ENCODE measurements at regions not wholly inside any gene's neighbourhood (a gene's known extent, or its start where the extent isn't known, plus 50 kb on each side); places are given as distances from the start of the nearest gene placed in this dataset.

DNA sequence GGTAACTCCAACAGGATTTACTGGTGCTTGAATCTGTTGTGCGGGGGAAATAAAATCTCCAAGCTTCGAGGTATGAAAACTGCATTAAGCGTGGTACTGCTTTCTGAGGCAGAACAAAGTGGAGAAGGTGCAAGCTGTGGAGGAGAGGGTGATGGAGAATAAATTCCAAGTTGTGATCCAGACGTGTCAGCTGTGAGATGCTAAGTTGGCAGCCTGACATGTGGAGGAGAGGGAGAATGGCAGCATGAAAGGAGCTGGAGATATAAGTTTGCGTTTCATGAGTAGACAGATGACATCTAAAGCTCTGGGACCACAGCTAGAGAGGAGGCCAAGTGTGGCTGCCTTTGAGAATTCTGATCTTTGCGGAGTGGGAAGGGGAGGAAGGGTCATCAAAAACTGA lies 411.8 kb downstream of the FBXO15 start:
- no peak for DNase-seq (ENCODE audit: low read depth)

DNA sequence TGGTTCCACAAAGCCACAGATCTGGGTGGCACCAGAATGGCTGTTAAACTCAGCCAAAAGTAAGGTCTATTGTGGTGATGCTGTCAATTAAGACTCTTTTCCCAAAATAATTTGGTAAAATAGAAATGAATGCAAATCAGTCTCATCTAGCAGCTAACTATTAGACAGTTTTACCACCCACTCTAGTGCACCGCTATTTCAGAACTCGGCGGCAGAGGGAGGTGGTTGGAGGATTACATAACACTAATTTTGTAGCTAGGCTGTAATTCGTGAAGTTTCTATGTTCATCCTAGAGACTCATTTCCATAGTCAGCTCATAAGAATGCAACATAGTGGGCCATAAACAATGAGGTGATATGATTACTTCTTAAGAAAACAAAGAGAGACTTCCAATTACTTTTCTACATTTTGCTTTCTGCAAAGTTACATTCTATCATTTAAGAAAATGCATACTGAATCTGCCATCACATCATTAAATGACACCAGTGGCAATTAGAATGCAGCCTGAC lies 413.8 kb downstream of the FBXO15 start:
- no peak for DNase-seq (ENCODE audit: low read depth)

DNA sequence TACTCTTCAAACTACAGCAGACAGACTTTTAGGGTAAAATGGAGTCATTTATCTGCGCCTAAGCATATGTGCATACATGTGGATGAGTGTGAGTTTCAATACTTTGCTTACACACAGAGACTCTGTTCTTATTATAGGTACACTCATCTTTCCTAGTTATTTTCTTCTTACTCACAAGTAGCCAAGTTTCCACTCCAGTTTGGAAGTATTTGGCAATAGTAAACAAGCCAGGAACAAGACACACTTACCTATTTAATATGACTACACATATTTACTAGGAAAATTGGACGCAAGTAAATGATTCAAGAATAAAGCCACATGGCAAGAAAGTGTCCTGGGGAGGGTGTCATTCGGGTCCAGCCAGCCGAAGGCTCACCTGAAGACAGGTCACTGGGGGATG lies 414.3 kb downstream of the FBXO15 start:
- no peak for DNase-seq (ENCODE audit: low read depth)

DNA sequence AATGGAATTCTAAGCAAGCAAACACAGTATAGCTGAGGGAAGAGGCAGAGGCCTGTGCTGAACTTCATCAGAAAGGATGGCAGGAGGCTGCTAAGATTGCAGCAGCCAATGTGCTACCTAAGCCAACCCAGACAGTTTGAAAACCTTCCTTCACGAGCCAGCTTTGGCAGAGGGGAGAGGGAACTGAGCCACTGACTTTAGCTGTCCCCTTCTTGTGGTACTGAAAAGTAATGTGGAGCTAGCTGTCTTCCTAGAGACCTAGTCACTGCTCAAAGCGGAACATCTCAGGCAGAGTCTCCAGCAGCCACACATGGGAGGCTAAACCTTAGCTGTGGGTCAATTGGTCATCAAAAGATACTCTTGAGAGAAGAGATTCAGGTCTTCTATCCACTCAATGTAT lies 419.0 kb downstream of the FBXO15 start:
- no peak for DNase-seq (ENCODE audit: low read depth)

DNA sequence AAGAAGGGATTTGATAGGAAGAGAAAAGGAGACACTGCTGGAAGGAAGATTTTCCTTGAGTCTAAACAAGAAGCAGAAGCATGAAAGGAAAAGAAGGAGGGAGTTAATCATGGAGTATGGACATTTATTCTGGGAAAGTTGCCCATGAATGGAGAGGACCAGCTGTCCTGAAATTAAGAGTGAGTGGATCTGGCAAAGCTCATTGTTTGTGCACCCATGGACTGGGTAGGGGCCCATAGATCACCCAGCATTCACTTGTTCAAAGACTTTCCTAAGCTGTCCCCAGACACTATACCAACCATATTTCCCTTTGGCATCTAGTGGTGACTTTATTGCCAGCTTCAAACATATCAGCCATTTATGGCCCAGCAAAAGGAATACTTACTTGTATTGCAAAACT lies 422.7 kb downstream of the FBXO15 start:
- no peak for DNase-seq (ENCODE audit: low read depth)

DNA sequence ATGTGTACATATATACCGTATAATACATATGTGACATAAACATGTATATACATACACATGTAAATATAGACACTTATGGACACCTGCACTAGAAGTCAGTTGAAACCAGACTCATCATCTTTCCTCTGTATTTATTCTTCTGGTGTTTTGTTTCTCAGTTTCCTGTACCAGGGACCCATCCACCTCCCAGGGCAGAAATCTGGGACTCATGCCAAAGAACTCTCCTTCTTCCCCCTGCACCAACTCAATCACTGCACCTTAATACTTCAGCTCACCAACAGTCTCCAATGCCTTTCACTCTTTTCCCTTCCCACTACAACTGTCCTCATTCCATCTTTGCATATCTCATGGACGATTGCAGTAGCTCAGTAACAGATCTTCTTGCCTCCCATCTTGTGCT lies 428.0 kb downstream of the FBXO15 start:
- no peak for DNase-seq (ENCODE audit: low read depth)

DNA sequence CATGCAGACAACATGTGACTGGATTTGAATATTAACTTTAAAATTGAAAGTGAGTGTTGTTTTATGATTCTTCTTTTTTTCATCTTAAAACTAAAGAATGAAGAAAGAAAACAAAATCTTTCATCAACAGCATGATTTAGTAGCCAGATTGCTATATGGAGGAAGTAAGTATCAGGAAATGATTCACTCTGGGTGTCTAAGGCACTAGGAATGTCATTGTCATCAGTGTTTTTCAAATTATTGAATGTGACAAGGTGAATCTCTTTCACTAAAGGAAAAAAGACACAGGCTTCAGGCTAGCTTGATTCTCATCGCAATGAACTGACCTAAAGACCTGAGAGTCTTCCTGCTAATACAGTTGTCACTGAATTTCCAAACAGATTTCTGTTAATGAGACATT lies 430.1 kb downstream of the FBXO15 start:
- no peak for DNase-seq (ENCODE audit: low read depth)

DNA sequence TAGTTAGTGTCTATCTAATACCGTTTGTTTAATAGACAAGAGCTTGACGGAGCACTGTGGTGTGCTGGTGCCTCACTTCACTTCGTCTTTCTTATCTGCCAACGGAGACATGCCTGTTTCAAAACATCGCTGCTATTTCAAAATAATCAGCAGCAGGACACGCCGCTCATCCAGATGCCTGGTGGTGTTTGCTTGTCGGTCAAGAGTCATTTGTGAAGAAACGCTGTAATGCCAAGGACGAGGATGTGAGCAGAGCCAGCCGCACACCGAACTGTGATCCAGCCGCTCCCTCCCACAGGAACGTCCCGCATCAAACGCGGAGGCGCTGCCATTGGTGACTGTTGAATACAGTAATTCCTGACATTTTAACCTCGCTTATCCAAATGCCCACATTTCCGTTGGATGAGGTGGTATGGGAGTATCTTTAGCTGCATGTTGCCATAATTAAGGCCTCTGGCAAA lies 432.4 kb downstream of the FBXO15 start:
- no peak for DNase-seq (ENCODE audit: low read depth)

DNA sequence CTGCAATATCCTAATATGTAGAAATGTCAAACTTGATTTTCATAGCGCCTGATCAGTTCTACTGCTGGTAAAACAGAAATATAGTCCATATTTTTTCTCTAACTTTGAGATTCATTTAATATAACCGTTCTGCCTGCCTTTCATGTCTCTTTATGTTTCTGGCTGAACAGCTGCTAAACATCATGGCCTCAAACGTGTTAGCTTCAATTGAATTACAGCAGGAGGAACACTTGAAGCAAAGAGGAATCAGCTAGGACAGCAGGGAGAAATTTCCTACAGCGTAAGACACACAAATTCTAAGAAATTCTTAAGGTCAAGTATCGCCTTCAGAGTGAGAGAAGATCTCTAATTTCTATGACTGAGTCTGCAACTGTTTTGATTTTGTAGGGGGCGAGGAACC lies 433.2 kb downstream of the FBXO15 start:
- DNase-seq (ENCODE audit: low read depth), result no peak

DNA sequence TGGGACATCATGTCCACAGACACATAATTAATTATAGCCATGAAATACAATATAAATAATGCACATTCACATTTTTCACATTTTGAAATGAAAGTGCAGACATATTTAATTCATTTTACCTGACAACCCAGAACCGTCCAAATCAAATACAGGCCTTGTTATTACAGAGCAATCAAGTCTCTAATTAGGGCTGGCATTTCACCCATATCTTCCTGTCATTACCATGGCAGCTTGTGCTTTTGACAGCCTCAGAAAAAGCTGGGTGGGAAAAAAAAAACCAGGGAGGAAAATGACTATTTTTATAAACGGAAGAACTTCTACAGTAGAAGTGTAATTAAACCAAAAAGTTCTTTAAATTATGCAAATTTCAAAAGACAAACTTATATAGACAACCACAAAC lies 436.4 kb downstream of the FBXO15 start:
- DNase-seq (ENCODE audit: low read depth), result no peak

DNA sequence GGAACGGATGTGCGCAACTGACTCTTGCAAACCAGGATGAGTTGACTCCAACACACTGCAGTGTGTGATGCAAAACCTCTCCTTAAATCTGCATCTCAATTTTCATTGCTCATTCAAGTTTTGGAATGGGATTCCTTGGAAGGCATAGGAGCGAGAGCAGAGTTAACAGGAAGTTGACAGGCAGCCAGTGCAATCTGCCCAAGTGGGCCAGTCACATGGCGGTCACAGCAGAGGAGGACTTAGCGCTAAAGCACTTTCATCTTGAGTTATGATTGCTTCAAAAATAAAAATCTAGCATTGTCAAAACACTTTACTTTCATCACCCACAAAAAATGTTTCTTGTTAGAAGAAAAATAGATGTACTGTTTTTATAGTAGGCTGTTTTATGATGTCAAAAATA lies 439.0 kb downstream of the FBXO15 start:
- DNase-seq (ENCODE audit: low read depth), result no peak

DNA sequence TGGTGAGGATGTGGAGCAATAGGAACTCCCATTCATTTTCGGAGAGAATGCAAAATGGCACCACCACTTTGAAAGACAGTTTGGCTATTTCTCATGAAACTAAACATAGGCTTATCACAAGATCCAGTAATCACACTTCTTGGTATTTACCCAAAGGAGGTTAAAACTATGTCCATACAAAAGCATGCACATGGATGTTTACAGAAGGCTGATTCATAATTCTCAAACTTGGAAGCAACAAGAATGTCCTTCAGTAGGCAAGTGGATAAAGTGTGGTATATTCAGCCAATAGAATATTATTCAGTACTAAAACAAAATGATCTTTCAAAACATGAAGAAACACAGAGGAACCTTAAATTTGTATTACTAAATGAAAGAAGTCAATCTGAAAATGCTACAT lies 440.6 kb downstream of the FBXO15 start:
- DNase-seq (ENCODE audit: low read depth), result no peak

DNA sequence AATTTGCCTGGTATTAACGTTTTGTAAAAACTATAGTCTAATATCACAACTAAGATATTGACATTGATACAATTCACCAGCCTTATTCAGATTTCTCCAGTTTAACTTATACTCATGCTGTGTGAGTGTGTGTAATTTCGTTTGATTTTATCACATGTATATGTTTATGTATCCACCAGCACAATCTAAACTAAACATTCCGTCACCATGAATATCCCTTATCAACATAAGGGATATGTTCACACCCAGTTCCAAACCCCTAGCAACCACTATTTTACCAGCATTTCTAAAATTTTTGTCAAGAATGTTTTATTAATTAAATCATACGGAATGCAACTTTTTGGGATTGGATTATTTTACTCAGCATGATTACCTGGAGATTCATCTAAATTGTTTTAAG lies 450.3 kb downstream of the FBXO15 start:
- no peak for DNase-seq (ENCODE audit: low read depth)

DNA sequence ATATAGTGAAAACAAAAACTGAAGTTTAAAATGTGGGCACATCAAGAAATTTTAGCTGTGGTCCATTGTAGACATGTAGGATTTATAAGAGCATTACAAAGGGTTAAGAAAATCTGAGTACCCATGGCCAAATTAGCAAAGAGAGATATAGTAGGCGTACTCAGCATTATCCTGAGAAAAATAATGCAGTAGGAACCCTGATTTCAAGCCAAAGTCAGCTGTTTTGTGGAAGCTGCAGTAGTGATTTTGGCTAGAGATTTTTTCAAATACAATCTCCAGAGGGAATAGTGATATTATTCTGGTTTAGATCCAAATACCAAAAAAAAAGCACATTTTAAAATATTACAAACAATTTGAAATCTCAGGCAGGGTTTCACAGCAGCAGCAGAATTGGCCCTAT lies 450.9 kb downstream of the FBXO15 start:
- DNase-seq (ENCODE audit: low read depth), result no peak

DNA sequence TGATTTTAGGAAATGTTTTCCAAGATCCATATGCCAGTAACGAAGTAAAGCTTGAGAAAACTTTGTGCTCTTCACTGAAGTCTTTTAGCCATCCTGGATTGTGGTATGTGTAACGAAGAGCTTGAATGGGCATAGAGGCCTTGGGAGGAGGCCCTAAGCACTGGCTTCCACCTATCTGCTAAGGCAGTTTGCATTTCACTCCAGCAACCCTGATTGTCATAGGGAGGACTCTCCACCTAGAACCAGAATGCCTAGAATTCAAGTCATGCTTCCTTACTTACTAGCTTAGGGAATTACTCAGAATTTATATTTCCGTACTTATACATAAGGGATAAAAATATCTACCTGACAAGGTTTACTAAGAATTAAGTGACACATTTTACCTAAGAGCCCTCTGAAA lies 451.5 kb downstream of the FBXO15 start:
- DNase-seq (ENCODE audit: low read depth), result no peak

DNA sequence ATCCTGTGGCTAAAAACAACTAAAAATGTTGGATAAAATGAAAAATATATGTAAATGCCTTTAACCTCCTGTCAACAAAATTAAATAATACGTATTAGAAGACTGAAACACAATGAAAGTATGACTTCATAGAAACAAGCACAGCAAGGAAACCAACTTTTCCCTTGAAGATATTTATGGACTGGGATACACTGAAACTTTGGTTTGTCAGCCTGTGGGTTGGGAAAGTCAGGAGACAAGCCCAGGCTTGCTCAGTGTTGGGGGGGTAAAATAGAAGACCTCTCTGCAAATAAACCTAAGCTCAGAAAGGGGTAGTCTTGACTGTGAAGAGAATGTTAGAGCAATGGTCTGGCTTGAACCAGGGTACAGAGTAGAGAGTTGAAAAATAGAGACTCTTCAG lies 454.5 kb downstream of the FBXO15 start:
- DNase-seq (ENCODE audit: low read depth), result no peak

DNA sequence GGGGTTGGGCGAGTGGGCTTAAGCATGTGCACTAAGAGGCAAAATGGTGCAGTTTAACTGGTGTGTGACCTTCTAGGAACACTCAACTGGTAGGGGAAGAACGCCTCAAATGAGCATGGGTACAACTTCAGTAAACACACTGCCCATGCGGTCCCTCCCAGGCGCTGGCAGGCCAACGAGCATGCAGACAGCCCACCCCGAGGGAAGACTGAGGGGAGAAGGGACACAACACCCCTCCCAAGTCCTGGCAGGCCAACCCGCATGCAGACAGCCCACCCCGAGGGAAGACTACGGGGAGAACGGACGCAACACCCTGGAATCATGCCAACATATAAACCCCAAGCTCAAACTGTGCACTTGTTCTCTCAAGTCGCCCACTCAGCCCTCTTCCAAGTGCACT lies 456.0 kb downstream of the FBXO15 start:
- DNase-seq (ENCODE audit: low read depth), result no peak

DNA sequence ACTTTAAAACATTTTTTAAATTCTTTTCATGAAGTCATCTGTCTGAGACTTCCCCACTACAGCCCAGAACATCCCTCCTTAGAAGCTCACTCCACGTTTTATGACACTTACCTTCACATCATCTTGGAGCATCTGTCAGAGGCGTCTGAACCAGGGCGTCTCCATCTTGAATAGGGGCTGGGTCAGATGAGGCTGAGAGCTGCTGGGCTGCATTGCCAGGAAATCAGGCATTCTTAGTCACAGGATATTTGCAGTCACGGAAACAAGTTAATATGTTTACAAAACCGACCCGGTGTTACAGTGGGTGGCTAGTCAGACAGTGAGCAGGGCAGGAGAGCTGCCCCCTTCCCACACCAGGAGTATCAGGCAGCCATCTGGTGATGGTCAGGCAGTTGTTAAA lies 456.5 kb downstream of the FBXO15 start:
- DNase-seq (ENCODE audit: low read depth), result no peak

DNA sequence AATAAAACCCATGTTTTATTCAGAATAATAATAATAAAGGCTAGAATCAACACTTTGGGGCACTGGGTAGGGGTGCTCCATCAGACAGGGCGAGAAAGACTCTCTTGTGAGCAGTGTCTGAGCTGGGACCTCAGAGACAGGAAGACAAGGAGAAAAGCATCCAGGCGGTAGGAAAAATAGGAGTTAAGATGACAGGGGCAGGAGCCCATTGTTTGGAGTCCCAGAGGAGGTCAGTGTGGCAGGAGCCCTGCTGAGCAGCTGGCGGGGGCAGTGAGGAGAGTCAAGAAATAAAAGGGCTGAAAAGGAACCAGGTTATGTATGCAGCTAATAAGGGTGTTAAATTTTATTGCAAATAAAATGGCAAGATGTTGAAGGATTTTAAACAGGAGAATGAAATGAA lies 457.4 kb downstream of the FBXO15 start:
- no peak for DNase-seq (ENCODE audit: low read depth)

DNA sequence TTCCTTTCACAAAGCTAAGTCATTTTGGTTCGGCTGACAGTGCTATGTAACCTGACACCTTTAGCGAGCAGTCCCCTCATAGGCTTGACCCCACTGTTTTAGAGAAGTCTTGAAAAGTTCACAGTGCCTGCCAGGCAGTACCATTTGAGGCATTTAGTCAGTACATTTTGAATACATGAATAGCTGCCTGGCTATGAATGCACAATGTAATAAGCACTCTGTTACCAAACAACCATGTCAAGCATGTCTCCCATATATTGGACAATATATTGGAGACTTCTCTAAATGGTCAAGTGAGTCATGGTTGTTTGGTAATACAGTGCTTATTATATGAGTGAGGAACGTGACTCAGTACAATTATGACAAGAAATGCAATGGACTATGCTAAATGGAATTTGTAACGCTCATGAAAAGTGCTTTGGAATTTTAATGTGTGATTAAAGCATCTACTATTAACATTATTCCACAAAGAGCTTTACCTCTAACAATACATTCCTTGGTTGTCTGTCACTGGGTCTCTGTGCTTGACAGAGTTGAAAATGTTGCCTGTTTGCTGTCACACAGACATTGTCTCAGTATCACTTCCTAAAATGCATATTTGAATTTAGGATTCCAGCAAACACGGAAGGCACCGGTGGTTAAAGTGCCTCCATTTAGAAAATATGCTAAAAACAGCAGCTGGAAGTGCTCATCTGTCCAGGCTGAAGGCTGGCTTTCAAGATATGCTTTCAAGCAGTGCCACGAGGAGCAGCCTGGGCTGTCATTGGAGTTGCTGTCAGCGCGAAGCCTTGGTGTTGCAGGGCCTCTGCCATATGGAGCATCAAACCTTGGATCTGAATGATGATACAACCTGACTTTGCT lies 458.6 kb downstream of the FBXO15 start:
- peak; percentile 63 for DNase-seq (ENCODE audit: low read depth)

DNA sequence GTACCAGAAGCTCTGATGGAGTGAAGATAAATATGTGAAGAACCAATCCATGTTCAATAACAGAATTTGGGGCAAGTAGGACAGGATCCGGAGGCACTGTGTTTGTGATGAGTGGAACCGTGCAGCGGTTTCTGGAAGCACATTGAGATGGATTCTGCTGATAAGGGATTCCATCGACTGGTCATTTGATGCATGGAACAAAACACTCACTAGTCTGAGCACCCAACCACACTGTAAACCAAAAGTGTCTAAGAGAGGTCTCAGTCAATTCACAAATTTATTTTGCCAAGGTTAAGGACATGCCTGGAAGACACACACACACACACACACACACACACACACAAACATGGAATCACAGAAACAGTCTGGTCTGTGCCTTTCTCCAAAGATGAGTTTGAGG lies 459.5 kb downstream of the FBXO15 start:
- DNase-seq (ENCODE audit: low read depth), result no peak

DNA sequence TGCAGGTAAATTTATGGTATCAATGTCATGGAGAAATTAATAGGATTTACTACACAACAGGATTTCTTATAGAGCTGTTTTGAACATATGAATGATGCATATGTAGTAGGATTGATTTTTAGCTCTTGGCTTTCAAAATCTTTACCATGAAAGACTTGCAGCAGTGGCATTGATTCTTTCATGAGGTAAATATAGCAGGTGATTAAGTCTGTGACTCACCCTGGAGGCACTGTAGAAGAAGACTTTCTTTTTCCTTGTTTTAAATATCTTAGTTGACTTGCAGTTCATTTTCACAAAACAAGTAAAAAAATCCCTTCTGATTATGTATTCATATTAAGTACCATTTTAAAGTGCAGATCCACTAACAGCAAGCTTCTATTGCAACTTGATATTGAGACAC lies 463.0 kb downstream of the FBXO15 start:
- DNase-seq (ENCODE audit: low read depth), result no peak

DNA sequence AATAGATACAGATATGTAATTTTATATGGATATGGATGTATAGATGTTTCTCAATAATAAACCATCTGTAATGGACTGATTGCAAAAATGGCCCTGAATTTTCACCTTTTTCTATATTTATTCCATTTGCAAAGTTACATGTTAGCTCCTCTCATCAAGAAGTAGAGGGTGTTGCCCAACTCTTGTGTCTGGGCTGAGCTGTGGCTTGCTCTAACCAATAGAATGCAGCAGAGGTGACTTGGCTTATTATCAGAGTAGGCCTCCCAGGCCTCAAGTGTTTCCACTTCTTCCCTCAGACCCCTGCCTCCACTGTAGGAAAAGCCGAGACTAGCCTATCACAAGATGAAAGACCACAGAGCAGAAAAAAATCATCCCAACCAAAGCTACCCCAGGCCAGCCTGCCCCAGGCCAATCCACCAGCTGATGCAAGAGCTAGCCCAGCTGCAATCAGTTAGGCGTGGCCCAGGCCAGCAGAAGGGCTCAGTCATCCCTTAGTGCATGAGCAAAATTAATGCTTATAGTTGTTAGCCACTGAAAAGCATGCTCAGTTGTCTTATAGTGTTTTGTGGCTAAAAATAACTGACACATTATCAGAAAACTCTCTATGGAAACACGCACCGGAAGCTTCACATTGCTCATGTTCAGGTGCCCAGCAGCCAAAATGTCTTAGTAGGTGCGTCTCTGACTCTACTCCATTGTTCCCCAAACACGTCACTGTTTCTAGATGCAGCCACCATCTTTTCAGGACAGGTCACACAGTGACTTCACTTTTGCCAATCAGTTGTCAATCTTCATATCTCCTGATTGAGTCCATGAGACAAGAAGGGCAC lies 464.0 kb downstream of the FBXO15 start:
- no peak for DNase-seq (ENCODE audit: low read depth)

Data from stromal cell of bone marrow (primary cell).